GM12873 (cell line): ENCODE measurements at regions not wholly inside any gene's neighbourhood (a gene's known extent, or its start where the extent isn't known, plus 50 kb on each side); places are given as distances from the start of the nearest gene placed in this dataset.

Source experiments
- CTCF ChIP-seq: IDR thresholded peaks from 2 replicates; pipeline ENCODE4 v1.5.1; 2012; ENCODE audit warnings: low read depth, mild to moderate bottlenecking, moderate library complexity, low read length, control low read depth; ENCODE audit not compliant: insufficient read depth; ENCODE audit errors: missing control alignments

GRCh38 chr2:226366920-226367319 lies 432.7 kb downstream of the IRS1 start:
- no peak for TF ChIP-seq CTCF

GRCh38 chr2:226364217-226364616 lies 435.4 kb downstream of the IRS1 start:
- TF ChIP-seq CTCF, result no peak

GRCh38 chr2:226362980-226363379 lies 436.6 kb downstream of the IRS1 start:
- TF ChIP-seq CTCF, result no peak

GRCh38 chr2:226360658-226361057 lies 439.0 kb downstream of the IRS1 start:
- TF ChIP-seq CTCF, result no peak

- no peak for TF ChIP-seq CTCF
Observed at GRCh38 chr2:226358688-226359087, 440.9 kb downstream of the IRS1 start.

- no peak for TF ChIP-seq CTCF
Observed at GRCh38 chr2:226357816-226358215, 441.8 kb downstream of the IRS1 start.

- TF ChIP-seq CTCF, result no peak
Observed at GRCh38 chr2:226355600-226355999, 444.0 kb downstream of the IRS1 start.
